Calu3 (cell line): ENCODE measurements at regions not wholly inside any gene's neighbourhood (a gene's known extent, or its start where the extent isn't known, plus 50 kb on each side); places are given as distances from the start of the nearest gene placed in this dataset.

Experiments
- BruUV-seq: library from RNA; stranded (reverse); fragments of 400-500 nt; replicated peaks from 2 replicates; lab custom pipeline; 2021; lab: Mats Ljungman, UMichigan
- CTCF ChIA-PET: fragments of 300-600 bp; sonication (Branson Sonifier 250); formaldehyde crosslinking; loops from one replicate; lab custom pipeline; 2022; ENCODE audit warnings: antibody characterized with exemption; lab: Charles Lee
- DNase-seq: peaks from one replicate; pipeline ENCODE4 v3.0.0; 2022
- H3K27ac Mint-ChIP-seq: one replicate; pipeline ENCODE4 v1.8.0; 2022; ENCODE audit warnings: mixed read lengths; ENCODE audit not compliant: unreplicated experiment
- H3K27me3 Mint-ChIP-seq: one replicate; pipeline ENCODE4 v1.8.0; 2022; ENCODE audit warnings: mixed read lengths; ENCODE audit not compliant: unreplicated experiment
- H3K36me3 Mint-ChIP-seq: one replicate; pipeline ENCODE4 v1.8.0; 2022; ENCODE audit warnings: mild to moderate bottlenecking, moderate library complexity, mixed read lengths; ENCODE audit not compliant: insufficient read depth, unreplicated experiment
- H3K4me1 Mint-ChIP-seq: one replicate; pipeline ENCODE4 v1.8.0; 2022; ENCODE audit warnings: mild to moderate bottlenecking, low read depth, mixed read lengths; ENCODE audit not compliant: unreplicated experiment
- H3K4me3 Mint-ChIP-seq: one replicate; pipeline ENCODE4 v1.8.0; 2022; ENCODE audit warnings: mild to moderate bottlenecking, low read depth, moderate library complexity, mixed read lengths; ENCODE audit not compliant: unreplicated experiment
- H3K9me3 Mint-ChIP-seq: one replicate; pipeline ENCODE4 v1.8.0; 2022; ENCODE audit warnings: low read depth, mixed read lengths; ENCODE audit not compliant: unreplicated experiment
- CTCF ChIP-seq: fragments of 200-600 bp; IDR thresholded peaks from one replicate; pipeline ENCODE4 v1.8.0; 2022; ENCODE audit warnings: antibody characterized with exemption; ENCODE audit not compliant: unreplicated experiment
- intact Hi-C: fragments of 100-400 bp; cut with micrococcal nuclease; formaldehyde crosslinking; loops from one replicate; pipeline ENCODE4 v1.10.0; 2022; ENCODE audit not compliant: unreplicated experiment

DNA sequence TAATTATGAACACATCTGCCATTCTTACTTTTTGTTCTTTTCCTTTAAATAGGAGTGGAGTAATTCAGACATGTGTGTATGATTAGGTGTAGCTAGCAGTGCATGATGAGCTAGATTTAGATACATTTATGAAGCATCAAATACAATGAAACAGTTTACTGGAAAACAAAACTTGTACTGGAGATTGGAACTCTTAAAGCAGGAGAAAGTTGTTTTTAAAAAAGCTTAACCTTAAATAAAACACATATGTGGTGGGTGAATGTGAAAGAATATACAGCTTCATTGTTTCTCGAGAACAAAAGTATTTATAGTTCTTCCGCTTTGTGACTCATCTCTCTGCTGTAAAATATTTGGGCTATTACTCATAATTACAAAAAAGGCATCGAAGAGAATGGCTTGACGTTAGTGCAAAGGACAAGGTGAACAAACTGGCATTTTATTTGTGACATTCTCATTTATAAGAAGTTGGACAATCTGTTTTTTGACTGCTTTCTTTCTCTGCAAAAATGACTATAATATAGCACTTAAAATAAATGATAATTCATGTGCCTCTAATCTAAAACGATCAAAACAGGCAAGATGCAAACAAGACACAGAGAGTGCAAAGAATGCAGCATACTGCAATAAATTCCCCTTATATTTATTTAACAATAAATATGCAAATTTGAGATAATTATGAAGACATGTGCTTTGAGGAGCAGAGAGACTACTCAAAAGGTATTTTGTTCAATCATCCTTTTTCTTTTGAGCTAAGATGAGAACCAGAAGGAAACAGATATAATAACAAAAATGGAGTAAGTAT is 478.8 kb downstream of the CETN3 start:
- no TSS peak for BruUV-seq
- Mint-ChIP-seq H3K27ac (peak overlapping the region; percentile 81), H3K36me3 (no peaks in the 10 kb centered on the region), H3K4me3 (peak overlapping the region; percentile 26), H3K9me3 (peaks cover 2% of the 10 kb centered on the region), H3K4me1 (peaks cover 39% of the 10 kb centered on the region), H3K27me3 (no peaks in the 10 kb centered on the region)
- intact Hi-C loops, result loop anchor here (5.0 kb wide), 2 partner anchors 92 to 337 kb away; no protein-coding TSS in a partner anchor
- no peak for DNase-seq
- TF ChIP-seq CTCF, result no peak
- CTCF ChIA-PET, result no interaction called here

DNA sequence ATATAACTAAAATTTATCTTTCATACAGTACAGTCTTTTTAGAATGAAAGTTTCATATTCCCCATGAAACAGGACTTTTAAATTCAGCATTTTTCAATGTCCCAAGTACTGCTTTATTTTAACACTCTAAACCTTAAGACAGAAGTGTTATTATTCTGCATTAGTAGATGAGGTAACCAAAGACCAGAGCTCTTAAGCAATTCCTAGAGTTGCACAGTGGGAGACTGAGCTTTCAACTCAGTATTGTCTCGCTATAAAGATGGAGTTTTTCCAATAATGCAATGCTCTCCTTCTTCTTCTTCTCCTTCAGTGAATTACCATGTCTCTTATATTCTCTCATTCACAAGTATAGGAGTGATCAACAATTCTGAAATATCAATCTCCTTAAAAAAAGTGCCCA is 479.7 kb downstream of the CETN3 start:
- no TSS peak for BruUV-seq
- no peak overlapping the region for H3K27ac Mint-ChIP-seq
- intact Hi-C loops, result loop anchor here (5.0 kb wide), 2 partner anchors 92 to 337 kb away; no protein-coding TSS in a partner anchor
- CTCF ChIA-PET, result no interaction called here
- TF ChIP-seq CTCF, result no peak
- peaks cover 34% of the 10 kb centered on the region for H3K4me1 Mint-ChIP-seq
- no peak overlapping the region for H3K4me3 Mint-ChIP-seq
- H3K36me3 Mint-ChIP-seq, result no peaks in the 10 kb centered on the region
- peaks cover 2% of the 10 kb centered on the region for H3K9me3 Mint-ChIP-seq
- H3K27me3 Mint-ChIP-seq, result no peaks in the 10 kb centered on the region
- DNase-seq, result no peak

DNA sequence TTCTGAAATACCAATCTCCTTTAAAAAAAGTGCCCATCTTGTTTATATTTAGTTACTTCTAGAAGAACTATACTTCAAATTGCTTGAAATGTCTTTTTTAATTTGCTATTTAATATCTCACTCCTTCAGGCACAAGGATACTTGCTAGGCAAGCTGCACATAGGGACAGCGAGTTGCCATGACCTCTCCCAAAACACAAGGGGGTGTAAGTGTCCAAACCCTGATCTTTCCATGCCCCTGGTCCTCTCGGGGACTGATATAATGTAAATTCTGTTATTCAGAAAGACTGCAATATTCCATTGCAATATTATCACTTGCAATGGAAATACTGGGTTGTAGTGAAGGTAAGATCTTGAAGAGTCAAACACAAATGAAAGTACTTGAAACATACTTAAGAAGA is 480.4 kb downstream of the CETN3 start:
- CTCF ChIA-PET, result interaction anchor here (0.6 kb wide), 1 partner anchor 232 kb away, joined by 3 read pairs; no protein-coding TSS in a partner anchor
- peaks cover 34% of the 10 kb centered on the region for H3K4me1 Mint-ChIP-seq
- H3K36me3 Mint-ChIP-seq, result no peaks in the 10 kb centered on the region
- no peaks in the 10 kb centered on the region for H3K27me3 Mint-ChIP-seq
- intact Hi-C loops, result no loop called here
- DNase-seq, result no peak
- no TSS peak for BruUV-seq
- H3K4me3 Mint-ChIP-seq, result no peak overlapping the region
- no peak for TF ChIP-seq CTCF
- no peak overlapping the region for H3K27ac Mint-ChIP-seq
- H3K9me3 Mint-ChIP-seq, result peaks cover under 1% of the 10 kb centered on the region

- H3K4me3 Mint-ChIP-seq, result no peak overlapping the region
- no TSS peak for BruUV-seq
- intact Hi-C loops, result no loop called here
- H3K36me3 Mint-ChIP-seq, result no peaks in the 10 kb centered on the region
- H3K27ac Mint-ChIP-seq, result no peak overlapping the region
- CTCF ChIA-PET, result no interaction called here
- H3K9me3 Mint-ChIP-seq, result no peaks in the 10 kb centered on the region
- TF ChIP-seq CTCF, result no peak
- no peaks in the 10 kb centered on the region for H3K4me1 Mint-ChIP-seq
- no peaks in the 10 kb centered on the region for H3K27me3 Mint-ChIP-seq
- no peak for DNase-seq
These were observed 487.4 kb downstream of the CETN3 start for GRCh38 chr5:89922161-89922560.
